ENCODE measurements at regions not wholly inside any gene's neighbourhood (a gene's known extent, or its start where the extent isn't known, plus 50 kb on each side); places are given as distances from the start of the nearest gene placed in this dataset.

- H3K36me3 ChIP-seq, result no peaks in the 10 kb centered on the region
- no peaks in the 10 kb centered on the region for H3K27me3 ChIP-seq (replicated peaks in 1 of 7)
- H3K4me1 ChIP-seq, result no peaks in the 10 kb centered on the region
- no peak overlapping the region for H3K4me3 ChIP-seq
- no peak overlapping the region for H3K27ac ChIP-seq
- DNase-seq, result no peak
- intact Hi-C loops (cut with DNase I; ENCODE audit: low total_unique reads), result no loop called here
- WGBS, 5 donors, result 86 to 97% (median 92%) methylated on average over 3 of the region's 3 CpGs
- peaks cover 0 to 20% (median 1%) of the 10 kb centered on the region in 8 donors for H3K9me3 ChIP-seq
- TF ChIP-seq POLR2A (IDR thresholded peaks at IDR 0.05) (no peak), POLR2AphosphoS5 (IDR thresholded peaks at IDR 0.05) (no peak)
- TF ChIP-seq, protein P1, sequence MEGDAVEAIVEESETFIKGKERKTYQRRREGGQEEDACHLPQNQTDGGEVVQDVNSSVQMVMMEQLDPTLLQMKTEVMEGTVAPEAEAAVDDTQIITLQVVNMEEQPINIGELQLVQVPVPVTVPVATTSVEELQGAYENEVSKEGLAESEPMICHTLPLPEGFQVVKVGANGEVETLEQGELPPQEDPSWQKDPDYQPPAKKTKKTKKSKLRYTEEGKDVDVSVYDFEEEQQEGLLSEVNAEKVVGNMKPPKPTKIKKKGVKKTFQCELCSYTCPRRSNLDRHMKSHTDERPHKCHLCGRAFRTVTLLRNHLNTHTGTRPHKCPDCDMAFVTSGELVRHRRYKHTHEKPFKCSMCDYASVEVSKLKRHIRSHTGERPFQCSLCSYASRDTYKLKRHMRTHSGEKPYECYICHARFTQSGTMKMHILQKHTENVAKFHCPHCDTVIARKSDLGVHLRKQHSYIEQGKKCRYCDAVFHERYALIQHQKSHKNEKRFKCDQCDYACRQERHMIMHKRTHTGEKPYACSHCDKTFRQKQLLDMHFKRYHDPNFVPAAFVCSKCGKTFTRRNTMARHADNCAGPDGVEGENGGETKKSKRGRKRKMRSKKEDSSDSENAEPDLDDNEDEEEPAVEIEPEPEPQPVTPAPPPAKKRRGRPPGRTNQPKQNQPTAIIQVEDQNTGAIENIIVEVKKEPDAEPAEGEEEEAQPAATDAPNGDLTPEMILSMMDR (IDR thresholded peaks at IDR 0.05 in 8 of 11, conservative IDR thresholded peaks at IDR 0.05 in 3 of 11), result no peak
These were observed 667.6 kb upstream of the NCAM2 start for GRCh38 chr21:20330652-20331051.

- peaks cover 0 to 20% (median 1%) of the 10 kb centered on the region in 8 donors for H3K9me3 ChIP-seq
- no peak overlapping the region for H3K27ac ChIP-seq
- TF ChIP-seq POLR2A (IDR thresholded peaks at IDR 0.05), result no peak
- TF ChIP-seq, protein P1 (IDR thresholded peaks at IDR 0.05 in 8 of 11, conservative IDR thresholded peaks at IDR 0.05 in 3 of 11), result no peak
- no peak for TF ChIP-seq POLR2AphosphoS5 (IDR thresholded peaks at IDR 0.05)
- intact Hi-C loops (cut with DNase I; ENCODE audit: low total_unique reads), result no loop called here
- no peak overlapping the region for H3K4me3 ChIP-seq
- H3K36me3 ChIP-seq, result no peaks in the 10 kb centered on the region
- 82 to 94% (median 91%) methylated on average over 2 of the region's 2 CpGs for WGBS, 5 donors
- no peaks in the 10 kb centered on the region for H3K27me3 ChIP-seq (replicated peaks in 1 of 7)
- DNase-seq, result no peak
- no peaks in the 10 kb centered on the region for H3K4me1 ChIP-seq
These were observed 663.6 kb upstream of the NCAM2 start for GRCh38 chr21:20334585-20334984.

GRCh38 chr21:20341431-20341830, 656.8 kb upstream of the NCAM2 start:
- Histone ChIP-seq H3K4me1 (no peaks in the 10 kb centered on the region), H3K9me3 (peaks cover 0 to 5% (median 0%) of the 10 kb centered on the region in 8 donors), H3K27ac (no peak overlapping the region), H3K4me3 (no peak overlapping the region), H3K36me3 (no peaks in the 10 kb centered on the region), H3K27me3 (replicated peaks in 1 of 7) (no peaks in the 10 kb centered on the region)
- TF ChIP-seq POLR2A (IDR thresholded peaks at IDR 0.05) (no peak), POLR2AphosphoS5 (IDR thresholded peaks at IDR 0.05) (no peak)
- TF ChIP-seq, protein P1 (IDR thresholded peaks at IDR 0.05 in 8 of 11, conservative IDR thresholded peaks at IDR 0.05 in 3 of 11), result no peak
- 67 to 85% (median 82%) methylated on average over 4 of the region's 4 CpGs for WGBS, 5 donors
- DNase-seq, result no peak
- intact Hi-C loops (cut with DNase I; ENCODE audit: low total_unique reads), result no loop called here

- DNase-seq, result no peak
- intact Hi-C loops (cut with DNase I; ENCODE audit: low total_unique reads), result no loop called here
- WGBS, 5 donors, result 84 to 90% (median 86%) methylated on average over 5 of the region's 5 CpGs
- H3K4me3 ChIP-seq, result no peak overlapping the region
- peaks cover 0 to 13% (median 0%) of the 10 kb centered on the region in 8 donors for H3K9me3 ChIP-seq
- no peaks in the 10 kb centered on the region for H3K27me3 ChIP-seq (replicated peaks in 1 of 7)
- TF ChIP-seq, protein P1 (IDR thresholded peaks at IDR 0.05 in 8 of 11, conservative IDR thresholded peaks at IDR 0.05 in 3 of 11), result no peak
- TF ChIP-seq POLR2AphosphoS5 (IDR thresholded peaks at IDR 0.05) (no peak), POLR2A (IDR thresholded peaks at IDR 0.05) (no peak)
- no peaks in the 10 kb centered on the region for H3K36me3 ChIP-seq
- no peaks in the 10 kb centered on the region for H3K4me1 ChIP-seq
- no peak overlapping the region for H3K27ac ChIP-seq
These were observed 655.0 kb upstream of the NCAM2 start for GRCh38 chr21:20343186-20343585.
